Brain microvascular endothelial cell (primary cell): ENCODE measurements at regions not wholly inside any gene's neighbourhood (a gene's known extent, or its start where the extent isn't known, plus 50 kb on each side); places are given as distances from the start of the nearest gene placed in this dataset.

ENCODE experiments used
- DNase-seq: peaks from one replicate; pipeline ENCODE4 v3.0.0-alpha.2; 2020
- H3K27ac ChIP-seq: fragments of 250-450 bp; sonication (Bioruptor Pico); 2 replicates; pipeline ENCODE4 v1.5.1; 2020; ENCODE audit warnings: mild to moderate bottlenecking, moderate library complexity
- H3K27me3 ChIP-seq: fragments of 250-450 bp; sonication (Bioruptor Pico); replicated peaks from 2 replicates; pipeline ENCODE4 v1.5.1; 2020; ENCODE audit warnings: mild to moderate bottlenecking
- H3K36me3 ChIP-seq: fragments of 250-450 bp; sonication (Bioruptor Pico); replicated peaks from 2 replicates; pipeline ENCODE4 v1.5.1; 2020; ENCODE audit warnings: mild to moderate bottlenecking
- H3K4me3 ChIP-seq: 2 replicates; pipeline ENCODE4 v1.5.1; 2011; ENCODE audit warnings: low read depth, mild to moderate bottlenecking, control low read depth, low read length, moderate library complexity
- in situ Hi-C: cut with HindIII; loops from 2 replicates; pipeline ENCODE4 v1.10.0; 2017; ENCODE audit warnings: low sequenced_read_pairs, low pct_ligation_motif_present
- TF ChIP-seq, protein P1 (sequence below): IDR thresholded peaks from 2 replicates; pipeline ENCODE4 v1.5.1; 2011; ENCODE audit warnings: low read depth, mild to moderate bottlenecking, moderate library complexity, low read length, control low read depth, inconsistent platforms; ENCODE audit errors: missing control alignments

DNA sequence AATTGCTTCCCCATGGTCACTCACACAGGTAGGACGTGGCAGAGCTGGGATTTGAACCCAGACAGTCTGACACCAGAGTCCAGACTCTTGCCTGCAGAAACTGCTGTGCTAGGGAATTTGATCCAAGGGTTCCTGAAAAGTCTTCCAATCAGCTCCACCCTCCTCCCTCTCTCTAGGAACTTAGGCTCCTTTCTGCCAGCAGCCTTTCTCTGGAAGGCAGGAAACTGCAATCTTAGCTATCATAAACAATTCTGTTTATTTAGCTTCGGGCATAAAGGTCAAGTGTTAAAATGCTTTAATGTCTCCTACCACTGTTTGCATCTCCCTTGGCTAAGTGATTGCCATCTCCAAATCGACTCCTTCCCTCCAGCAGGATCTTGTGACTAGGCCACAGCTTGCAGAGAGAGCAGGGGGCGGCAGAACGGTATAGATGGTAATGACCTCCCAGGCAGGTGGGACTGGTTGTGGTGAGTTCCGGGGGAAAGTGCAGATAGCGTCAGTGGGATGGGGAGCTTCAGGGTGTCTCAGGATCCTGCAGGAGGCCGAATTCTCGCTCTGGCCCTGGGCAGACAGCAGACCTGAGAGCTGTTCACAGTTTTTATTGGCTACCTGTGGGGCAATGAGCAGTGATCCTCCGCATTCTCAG is 882.4 kb upstream of the EEF2KMT start:
- in situ Hi-C loops: no loop called here
- Histone ChIP-seq H3K27me3 (no peaks in the 10 kb centered on the region), H3K4me3 (no peak overlapping the region), H3K36me3 (no peaks in the 10 kb centered on the region), H3K27ac (no peak overlapping the region)
- TF ChIP-seq, protein P1, sequence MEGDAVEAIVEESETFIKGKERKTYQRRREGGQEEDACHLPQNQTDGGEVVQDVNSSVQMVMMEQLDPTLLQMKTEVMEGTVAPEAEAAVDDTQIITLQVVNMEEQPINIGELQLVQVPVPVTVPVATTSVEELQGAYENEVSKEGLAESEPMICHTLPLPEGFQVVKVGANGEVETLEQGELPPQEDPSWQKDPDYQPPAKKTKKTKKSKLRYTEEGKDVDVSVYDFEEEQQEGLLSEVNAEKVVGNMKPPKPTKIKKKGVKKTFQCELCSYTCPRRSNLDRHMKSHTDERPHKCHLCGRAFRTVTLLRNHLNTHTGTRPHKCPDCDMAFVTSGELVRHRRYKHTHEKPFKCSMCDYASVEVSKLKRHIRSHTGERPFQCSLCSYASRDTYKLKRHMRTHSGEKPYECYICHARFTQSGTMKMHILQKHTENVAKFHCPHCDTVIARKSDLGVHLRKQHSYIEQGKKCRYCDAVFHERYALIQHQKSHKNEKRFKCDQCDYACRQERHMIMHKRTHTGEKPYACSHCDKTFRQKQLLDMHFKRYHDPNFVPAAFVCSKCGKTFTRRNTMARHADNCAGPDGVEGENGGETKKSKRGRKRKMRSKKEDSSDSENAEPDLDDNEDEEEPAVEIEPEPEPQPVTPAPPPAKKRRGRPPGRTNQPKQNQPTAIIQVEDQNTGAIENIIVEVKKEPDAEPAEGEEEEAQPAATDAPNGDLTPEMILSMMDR: no peak
- DNase-seq: no peak

DNA sequence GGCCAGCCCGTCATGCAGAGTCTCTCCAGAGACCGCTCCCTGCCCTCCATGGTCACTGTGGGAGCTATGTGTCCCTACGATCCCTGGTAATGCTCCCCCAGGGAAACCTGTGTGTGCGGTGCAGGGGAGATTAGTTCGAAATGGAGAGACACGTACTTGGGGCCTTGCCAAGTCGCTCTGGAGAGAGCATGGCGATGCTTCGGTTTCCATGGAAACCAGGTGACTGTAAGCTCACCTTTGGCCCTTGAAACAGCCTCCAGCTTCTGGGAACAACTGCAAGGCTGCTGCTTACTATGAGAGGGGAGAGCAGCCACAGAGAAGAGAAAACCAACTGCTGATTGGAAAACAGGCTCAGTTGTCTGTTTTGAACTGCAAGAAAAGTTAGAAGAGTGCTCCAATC is 879.7 kb upstream of the EEF2KMT start:
- no peak for DNase-seq
- in situ Hi-C loops: no loop called here
- Histone ChIP-seq H3K27ac (no peak overlapping the region), H3K36me3 (no peaks in the 10 kb centered on the region), H3K4me3 (no peak overlapping the region), H3K27me3 (no peaks in the 10 kb centered on the region)
- TF ChIP-seq, protein P1: no peak

DNA sequence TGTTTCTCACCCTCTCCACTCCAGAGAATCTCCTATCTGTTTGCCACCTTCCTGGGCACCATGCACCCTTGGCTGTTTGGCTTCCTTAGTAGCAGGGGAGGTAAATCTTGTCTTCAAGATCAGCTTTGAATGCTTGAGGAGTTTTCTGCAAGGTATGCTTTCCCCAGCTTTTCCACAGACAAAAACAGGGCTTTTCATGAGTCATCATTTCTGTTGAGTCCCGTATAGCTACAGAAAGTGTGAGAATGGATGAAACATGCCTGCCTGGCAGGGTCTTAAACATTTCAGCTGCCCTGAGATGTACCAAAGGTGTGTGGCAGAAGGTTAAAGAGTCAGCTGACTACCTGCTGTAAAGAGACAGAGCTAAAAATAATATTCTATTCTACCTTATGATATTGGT is 875.2 kb upstream of the EEF2KMT start:
- TF ChIP-seq, protein P1: no peak
- in situ Hi-C loops: no loop called here
- Histone ChIP-seq H3K4me3 (no peak overlapping the region), H3K36me3 (no peaks in the 10 kb centered on the region), H3K27ac (no peak overlapping the region), H3K27me3 (no peaks in the 10 kb centered on the region)
- DNase-seq: no peak

DNA sequence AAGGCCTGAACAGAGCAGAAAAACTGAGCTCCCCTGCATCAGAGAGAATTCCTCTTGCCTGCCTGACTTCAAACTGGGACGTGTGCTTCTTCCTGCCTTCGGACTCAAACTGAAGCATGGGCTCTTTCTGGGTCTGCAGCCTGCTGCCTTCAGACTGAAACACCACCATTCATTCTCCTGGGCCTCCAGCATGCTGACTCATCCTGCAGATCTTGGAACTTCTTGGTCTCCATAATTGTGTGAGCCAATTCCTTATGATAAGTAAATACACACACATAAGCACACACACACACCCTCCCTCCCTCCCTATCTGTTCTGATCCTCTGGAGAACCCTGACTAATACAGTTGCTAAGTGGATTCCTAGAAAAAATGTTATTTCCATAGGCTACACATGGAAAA is 874.3 kb upstream of the EEF2KMT start:
- no peak for DNase-seq
- H3K27me3 ChIP-seq: no peaks in the 10 kb centered on the region
- in situ Hi-C loops: no loop called here

DNA sequence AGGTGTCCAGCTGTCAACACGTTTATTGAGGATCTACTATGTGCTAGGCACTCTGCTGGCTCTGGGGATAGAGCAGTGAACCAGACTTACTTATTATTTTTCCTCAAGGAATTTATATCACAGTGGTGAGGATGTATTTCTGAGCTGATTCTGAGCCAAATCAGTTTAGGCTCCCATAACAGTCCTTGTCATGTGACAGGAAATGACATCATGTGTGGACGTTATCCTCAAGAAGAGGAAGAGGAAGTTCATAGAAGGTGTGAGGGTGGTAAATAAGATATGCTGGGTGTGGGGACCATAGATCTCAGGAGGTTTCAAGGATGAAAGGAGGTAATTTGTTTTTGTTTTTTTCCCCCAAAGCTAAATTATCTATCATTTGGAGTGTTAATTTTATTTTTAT is 873.5 kb upstream of the EEF2KMT start:
- Histone ChIP-seq H3K36me3 (no peaks in the 10 kb centered on the region), H3K27ac (no peak overlapping the region), H3K4me3 (no peak overlapping the region), H3K27me3 (no peaks in the 10 kb centered on the region)
- in situ Hi-C loops: no loop called here
- TF ChIP-seq, protein P1: no peak
- no peak for DNase-seq

More for the DNA sequence above, 874.3 kb upstream of the EEF2KMT start:
- TF ChIP-seq, protein P1: no peak
- H3K4me3 ChIP-seq: no peak overlapping the region
- no peak overlapping the region for H3K27ac ChIP-seq
- H3K36me3 ChIP-seq: no peaks in the 10 kb centered on the region

DNA sequence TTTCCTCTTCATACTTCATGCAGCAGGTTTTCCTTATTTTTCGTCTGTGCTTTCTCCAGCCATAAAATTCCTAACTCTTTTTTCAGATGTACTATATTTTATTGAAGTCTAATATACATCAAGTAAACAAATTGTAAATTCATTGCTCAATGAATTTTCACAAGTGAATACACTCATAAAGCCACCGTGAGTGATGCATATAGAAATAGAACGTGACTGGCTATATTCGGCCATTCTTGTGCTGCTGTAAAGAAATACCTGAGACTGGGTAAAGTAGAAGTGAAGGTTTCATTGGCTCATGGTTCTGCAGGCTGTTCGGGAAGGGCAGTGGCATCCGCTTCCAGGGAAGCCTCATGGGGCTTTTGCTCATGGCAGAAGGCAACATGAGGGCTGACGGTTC is 868.4 kb upstream of the EEF2KMT start:
- TF ChIP-seq, protein P1: no peak
- no peak overlapping the region for H3K27ac ChIP-seq
- H3K36me3 ChIP-seq: no peaks in the 10 kb centered on the region
- H3K27me3 ChIP-seq: no peaks in the 10 kb centered on the region
- no peak for DNase-seq
- H3K4me3 ChIP-seq: no peak overlapping the region
- in situ Hi-C loops: no loop called here
